Colonic mucosa (tissue), 4 donors: ENCODE measurements at regions not wholly inside any gene's neighbourhood (a gene's known extent, or its start where the extent isn't known, plus 50 kb on each side); places are given as distances from the start of the nearest gene placed in this dataset.
"Not testable (repeated sequence)": the region's sequence is repeated elsewhere in the genome, so short reads cannot be mapped to it uniquely, and the experiment has no call there.

Experiments
- DNase-seq: peaks from one replicate; pipeline ENCODE4 v3.0.0-alpha.2; 2020
- H3K27ac ChIP-seq: fragments of 200-600 bp; one replicate; pipeline ENCODE4 v1.8.0; 2021
- H3K27me3 ChIP-seq: fragments of 200-600 bp; one replicate; pipeline ENCODE4 v1.8.0; 2021
- H3K36me3 ChIP-seq: fragments of 200-600 bp; one replicate; pipeline ENCODE4 v1.8.0; 2021
- H3K4me1 ChIP-seq: fragments of 200-600 bp; one replicate; pipeline ENCODE4 v1.8.0; 2021; ENCODE audit warnings: mild to moderate bottlenecking
- H3K4me3 ChIP-seq: fragments of 200-600 bp; one replicate; pipeline ENCODE4 v1.8.0; 2021
- H3K9ac ChIP-seq, 2 donors: one replicate each; pipeline ENCODE4 v1.7.0; 2013; ENCODE audit warnings: control low read depth in 2 of 2, low read depth in 2 of 2, low read length in 2 of 2
- H3K9me3 ChIP-seq: fragments of 200-600 bp; one replicate; pipeline ENCODE4 v1.8.0; 2021
- intact Hi-C: fragments of 100-400 bp; cut with DNase I; formaldehyde crosslinking; loops from one replicate; pipeline ENCODE4 v1.14.1; 2022
- TF ChIP-seq, protein P1 (sequence below): fragments of 200-600 bp; IDR thresholded peaks from one replicate; pipeline ENCODE4 v1.8.0; 2022; ENCODE audit warnings: antibody characterized with exemption, mild to moderate bottlenecking
- donor health status: healthy.
- donor health status: DM: no; HTN: no; CAD: no.
- donor health status: DM: no; HTN: no; CAD: no.

DNA sequence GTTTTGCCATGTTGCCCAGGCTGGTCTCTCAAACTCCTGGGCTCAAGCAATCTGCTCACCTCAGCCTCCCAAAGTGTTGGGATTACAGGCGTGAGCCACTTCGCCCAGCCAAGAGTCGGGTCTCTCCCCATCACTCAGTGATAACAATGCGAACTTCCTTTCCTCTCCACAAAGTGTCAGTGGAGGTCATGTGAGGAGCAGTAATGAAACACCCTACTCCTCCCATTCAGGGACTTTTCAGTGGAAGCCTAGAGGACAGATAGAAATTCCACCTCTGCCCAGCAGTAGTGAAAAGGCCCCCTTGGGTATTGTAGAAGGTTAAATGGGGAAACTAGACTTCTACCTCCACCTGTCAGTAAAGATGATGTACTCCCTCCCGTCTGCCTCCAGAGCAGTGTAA is 141.9 kb upstream of the STK26 start:
- no peak overlapping the region for H3K4me3 ChIP-seq
- no peaks in the 10 kb centered on the region for H3K4me1 ChIP-seq
- TF ChIP-seq, protein P1, sequence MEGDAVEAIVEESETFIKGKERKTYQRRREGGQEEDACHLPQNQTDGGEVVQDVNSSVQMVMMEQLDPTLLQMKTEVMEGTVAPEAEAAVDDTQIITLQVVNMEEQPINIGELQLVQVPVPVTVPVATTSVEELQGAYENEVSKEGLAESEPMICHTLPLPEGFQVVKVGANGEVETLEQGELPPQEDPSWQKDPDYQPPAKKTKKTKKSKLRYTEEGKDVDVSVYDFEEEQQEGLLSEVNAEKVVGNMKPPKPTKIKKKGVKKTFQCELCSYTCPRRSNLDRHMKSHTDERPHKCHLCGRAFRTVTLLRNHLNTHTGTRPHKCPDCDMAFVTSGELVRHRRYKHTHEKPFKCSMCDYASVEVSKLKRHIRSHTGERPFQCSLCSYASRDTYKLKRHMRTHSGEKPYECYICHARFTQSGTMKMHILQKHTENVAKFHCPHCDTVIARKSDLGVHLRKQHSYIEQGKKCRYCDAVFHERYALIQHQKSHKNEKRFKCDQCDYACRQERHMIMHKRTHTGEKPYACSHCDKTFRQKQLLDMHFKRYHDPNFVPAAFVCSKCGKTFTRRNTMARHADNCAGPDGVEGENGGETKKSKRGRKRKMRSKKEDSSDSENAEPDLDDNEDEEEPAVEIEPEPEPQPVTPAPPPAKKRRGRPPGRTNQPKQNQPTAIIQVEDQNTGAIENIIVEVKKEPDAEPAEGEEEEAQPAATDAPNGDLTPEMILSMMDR: no peak
- intact Hi-C loops: no loop called here
- H3K9ac ChIP-seq: no peak overlapping the region
- no peaks in the 10 kb centered on the region for H3K36me3 ChIP-seq
- DNase-seq: no peak
- peaks cover 8% of the 10 kb centered on the region for H3K27me3 ChIP-seq
- no peak overlapping the region for H3K27ac ChIP-seq
- no peaks in the 10 kb centered on the region for H3K9me3 ChIP-seq

DNA sequence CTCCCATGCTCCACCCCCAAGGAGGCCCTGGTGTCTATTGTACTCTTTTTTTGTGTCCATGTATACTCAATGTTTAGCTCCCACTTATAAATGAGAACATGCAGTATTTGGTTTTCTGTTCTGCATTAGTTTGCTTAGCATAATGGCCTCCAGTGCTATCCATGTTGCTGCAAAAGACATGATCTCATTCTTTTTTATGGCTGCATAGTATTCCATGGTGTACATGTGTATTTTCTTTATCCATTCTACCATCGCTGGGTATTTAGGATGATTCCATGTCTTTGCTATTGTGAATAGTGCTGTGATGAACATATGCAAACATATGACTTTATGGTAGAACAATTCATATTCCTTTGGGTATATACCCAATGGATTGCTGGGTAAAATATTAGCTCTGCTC is 138.1 kb upstream of the STK26 start:
- intact Hi-C loops, H3K4me1 ChIP-seq, H3K36me3 ChIP-seq, H3K27ac ChIP-seq, H3K9me3 ChIP-seq, H3K4me3 ChIP-seq, H3K27me3 ChIP-seq, H3K9ac ChIP-seq, DNase-seq: not testable (repeated sequence)

DNA sequence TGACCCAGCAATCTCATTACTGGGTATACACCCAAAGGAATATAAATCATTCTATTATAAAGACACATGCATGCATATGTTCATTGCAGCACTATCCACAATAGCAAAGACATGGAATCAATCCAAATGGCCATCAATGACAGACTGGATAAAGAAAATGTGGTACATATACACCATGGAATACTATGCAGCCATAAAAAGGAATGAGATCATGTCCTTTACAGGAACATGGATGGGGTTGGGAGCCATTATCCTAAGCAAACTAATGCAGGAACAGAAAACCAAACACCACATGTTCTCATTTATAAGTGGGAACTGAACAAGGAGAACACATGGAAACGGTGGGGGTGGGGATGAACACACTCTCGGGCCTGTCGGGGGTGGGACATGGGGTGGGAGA is 129.2 kb upstream of the STK26 start:
- DNase-seq, intact Hi-C loops: not testable (repeated sequence)

DNA sequence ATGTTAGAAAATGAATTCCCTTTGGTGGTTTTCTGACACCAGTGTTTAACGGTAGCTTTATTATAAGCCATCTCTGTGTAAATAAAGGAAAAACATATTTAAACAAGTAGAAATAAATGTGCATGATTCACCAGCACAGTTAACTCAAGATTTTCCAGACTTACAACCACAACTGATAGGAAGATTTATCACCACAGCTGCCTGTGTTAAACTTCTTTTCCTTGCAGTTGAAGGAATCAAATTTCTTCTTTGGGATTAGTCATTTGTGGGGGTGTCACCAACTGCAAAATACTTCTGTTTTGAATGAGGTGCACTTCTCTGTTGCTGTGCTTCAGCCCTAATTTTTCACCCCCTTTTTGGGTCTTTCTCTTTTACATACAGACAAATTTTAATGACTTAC is 128.1 kb upstream of the STK26 start:
- no peak for DNase-seq
- TF ChIP-seq, protein P1: no peak
- peaks cover 5% of the 10 kb centered on the region for H3K27me3 ChIP-seq
- H3K36me3 ChIP-seq: no peaks in the 10 kb centered on the region
- H3K4me3 ChIP-seq: no peak overlapping the region
- H3K9ac ChIP-seq: no peak overlapping the region
- no peak overlapping the region for H3K27ac ChIP-seq
- intact Hi-C loops: no loop called here
- no peaks in the 10 kb centered on the region for H3K9me3 ChIP-seq
- no peaks in the 10 kb centered on the region for H3K4me1 ChIP-seq

More for the DNA sequence above, 129.2 kb upstream of the STK26 start:
- H3K9me3 ChIP-seq, H3K9ac ChIP-seq, H3K4me1 ChIP-seq, H3K4me3 ChIP-seq, H3K27me3 ChIP-seq, H3K36me3 ChIP-seq, H3K27ac ChIP-seq: not testable (repeated sequence)

DNA sequence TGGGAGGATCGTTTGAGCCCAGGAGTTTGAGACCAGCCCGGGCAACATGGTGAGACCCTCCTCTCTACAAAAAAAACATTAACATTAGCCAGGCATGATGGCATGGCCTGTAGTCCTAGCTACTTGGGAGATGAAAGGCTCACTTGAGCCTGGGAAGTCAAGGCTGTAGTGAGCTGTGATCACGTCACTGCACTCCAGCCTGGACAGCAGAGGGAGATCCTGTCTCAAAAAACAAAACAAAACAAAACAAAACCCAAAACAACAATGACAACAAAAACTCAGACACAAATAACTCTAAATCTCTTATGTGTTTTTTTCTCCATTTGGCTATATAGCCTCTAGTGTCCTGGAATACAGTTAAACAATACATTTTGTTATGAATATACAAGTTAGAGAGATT is 127.3 kb upstream of the STK26 start:
- intact Hi-C loops: no loop called here
- no peak overlapping the region for H3K4me3 ChIP-seq

DNA sequence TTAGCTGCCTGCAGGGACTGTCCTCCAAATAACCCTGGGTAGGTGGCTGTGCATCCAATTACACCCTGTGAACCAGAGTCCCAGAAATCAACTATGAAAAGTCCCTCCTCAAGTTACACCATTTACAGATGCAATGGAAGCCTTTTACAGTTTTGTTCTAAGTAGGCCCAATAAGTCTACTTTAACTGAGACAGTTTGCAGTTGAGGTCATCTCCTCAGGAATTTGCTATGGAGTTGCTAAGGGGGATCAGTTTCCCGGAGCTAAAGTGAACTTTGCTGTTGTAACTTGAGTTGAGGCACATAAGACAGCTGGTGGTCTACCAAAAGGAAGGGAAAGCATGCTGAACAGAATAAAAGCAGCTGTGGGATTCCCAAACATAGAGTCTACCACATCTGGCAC is 121.6 kb upstream of the STK26 start:
- DNase-seq: no peak
- H3K27ac ChIP-seq: no peak overlapping the region
- no peak overlapping the region for H3K4me3 ChIP-seq
- intact Hi-C loops: no loop called here
- no peaks in the 10 kb centered on the region for H3K27me3 ChIP-seq
- H3K9ac ChIP-seq: no peak overlapping the region
- TF ChIP-seq, protein P1: no peak
- no peaks in the 10 kb centered on the region for H3K4me1 ChIP-seq
- no peaks in the 10 kb centered on the region for H3K9me3 ChIP-seq
- H3K36me3 ChIP-seq: no peaks in the 10 kb centered on the region

More for the DNA sequence above, 127.3 kb upstream of the STK26 start:
- Histone ChIP-seq H3K27ac (no peak overlapping the region), H3K36me3 (no peaks in the 10 kb centered on the region), H3K27me3 (peaks cover 5% of the 10 kb centered on the region), H3K4me1 (no peaks in the 10 kb centered on the region), H3K9me3 (no peaks in the 10 kb centered on the region), H3K9ac (no peak overlapping the region)
- TF ChIP-seq, protein P1: no peak
- no peak for DNase-seq
